ENCODE measurements at regions not wholly inside any gene's neighbourhood (a gene's known extent, or its start where the extent isn't known, plus 50 kb on each side); places are given as distances from the start of the nearest gene placed in this dataset.

DNA sequence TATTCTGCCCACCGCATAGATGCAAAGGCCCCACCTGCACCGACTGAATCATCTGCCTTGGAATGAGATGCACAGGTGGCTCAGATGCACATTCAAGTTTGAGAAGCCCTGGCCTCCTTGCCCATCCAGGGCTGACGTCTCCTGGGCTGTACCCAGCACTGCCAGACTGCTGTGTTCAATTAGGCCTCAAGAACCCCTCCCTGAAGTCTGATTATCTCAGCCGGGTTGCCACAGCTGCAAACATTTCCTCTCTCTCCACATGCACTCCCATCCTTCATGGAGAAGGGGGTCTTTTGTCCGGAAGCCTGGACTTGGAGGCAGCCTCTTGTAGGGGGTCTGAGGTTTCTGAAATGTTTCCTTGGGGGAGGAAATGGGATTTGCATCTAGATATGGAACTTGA, 459.4 kb upstream of the PROK2 start:
- DNase-seq, result no peak

DNA sequence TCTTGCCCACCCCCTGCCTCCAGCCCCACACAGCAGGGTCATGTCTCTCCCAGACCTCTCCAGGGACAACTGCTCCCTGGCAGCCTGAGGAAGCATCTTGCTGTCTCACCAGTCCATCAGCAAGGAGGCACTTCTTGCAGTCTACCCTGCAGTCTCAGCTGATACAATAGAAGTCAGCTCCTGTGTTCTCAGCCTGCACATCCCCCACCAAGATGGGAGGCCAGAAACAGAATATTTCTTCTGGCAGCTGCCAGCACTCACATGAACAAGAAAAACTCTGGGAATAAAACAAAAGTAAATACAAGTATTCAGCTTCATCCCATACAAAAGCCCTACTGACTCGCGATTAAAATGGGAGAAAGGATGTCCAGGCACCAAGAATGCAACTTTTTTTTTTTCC, 457.4 kb upstream of the PROK2 start:
- no peak for DNase-seq

DNA sequence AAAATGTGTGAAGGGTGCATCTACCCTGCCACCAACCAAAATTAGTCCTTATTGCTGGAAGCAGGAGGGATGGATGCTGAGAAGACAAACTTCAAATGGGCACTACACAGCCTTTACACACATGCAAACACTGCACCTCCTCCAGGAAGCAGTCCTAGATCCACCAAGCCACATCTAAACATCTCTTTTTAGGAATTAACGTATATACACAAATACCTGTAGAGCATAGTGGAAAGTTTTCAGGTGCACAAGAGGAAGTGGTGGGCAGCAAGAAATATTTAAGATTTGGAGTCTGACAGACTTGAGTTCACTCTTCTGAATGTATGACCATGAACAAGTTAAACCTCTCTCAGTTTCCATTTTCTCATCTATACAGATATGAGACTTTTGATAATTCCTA, 456.6 kb upstream of the PROK2 start:
- DNase-seq, result no peak

DNA sequence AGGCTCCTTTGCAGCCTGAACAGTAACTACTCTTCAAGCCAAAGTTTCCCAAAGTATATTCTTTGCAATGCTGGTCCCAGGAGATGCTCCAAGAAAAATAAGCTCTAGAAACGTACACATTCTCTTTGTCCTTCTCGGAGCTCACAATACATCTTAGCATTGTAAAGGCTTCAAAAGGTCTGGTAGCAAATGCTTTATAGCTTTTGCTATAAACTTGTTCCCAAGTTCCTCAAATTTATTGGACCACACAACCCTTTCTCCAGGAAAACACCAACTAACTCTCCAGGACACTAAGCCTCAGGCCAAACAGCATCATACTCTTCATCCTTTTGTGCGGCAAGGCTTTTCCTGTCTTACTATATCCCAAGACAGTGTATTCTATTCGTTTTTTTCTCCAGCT, 455.6 kb upstream of the PROK2 start:
- DNase-seq, result no peak

DNA sequence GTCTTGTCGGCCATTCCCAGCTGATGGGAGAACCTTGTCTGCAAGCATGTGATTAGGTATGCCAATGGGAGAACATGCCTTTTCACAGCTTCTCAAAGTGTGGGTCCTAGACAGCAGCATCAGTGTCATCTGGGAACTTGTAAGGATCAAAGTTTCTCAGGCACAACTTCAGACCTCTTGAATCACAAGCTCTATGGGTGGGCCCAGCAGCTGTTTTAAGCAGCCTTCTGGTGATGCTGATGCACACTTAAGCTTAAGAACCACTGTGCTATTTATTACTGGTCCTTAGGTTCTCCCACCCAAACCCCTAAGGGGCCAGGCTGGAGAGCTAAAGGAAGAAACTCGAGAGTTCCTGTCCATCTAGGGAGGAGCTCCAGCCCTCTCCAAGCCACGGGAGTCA, 453.9 kb upstream of the PROK2 start:
- DNase-seq, result no peak

DNA sequence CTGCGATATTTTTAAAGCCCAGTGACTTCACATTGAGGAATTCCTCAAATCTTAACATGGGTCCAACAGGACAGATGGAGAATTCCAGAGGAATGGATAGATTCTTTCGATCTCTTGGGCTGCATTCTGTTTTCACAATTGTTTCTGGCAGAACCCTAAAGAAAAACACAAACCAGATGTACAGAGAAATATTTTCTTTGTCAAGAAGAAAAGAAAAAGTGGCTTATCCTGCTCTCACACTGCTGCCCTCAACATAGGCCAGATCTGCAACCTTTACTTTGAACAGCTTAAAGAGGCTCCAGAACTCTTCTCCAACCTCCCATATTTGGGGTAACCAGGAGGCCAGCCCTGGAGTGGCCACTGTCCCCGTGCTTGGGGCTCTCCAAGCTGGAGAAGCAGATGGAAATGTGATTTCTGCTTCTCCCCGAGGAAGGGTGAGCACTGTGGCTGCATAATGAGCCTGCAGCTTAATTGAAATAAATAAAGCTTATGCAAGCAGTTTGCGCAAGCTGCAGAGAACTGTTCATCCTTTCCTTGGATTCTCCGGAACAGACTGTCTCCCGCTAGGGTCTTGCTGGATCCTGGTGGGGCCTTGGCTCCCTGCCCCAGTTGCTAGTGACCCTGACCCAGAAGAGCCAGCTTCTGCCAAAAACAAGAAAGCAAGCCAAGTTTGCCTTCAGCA, 453.2 kb upstream of the PROK2 start:
- DNase-seq, result no peak

DNA sequence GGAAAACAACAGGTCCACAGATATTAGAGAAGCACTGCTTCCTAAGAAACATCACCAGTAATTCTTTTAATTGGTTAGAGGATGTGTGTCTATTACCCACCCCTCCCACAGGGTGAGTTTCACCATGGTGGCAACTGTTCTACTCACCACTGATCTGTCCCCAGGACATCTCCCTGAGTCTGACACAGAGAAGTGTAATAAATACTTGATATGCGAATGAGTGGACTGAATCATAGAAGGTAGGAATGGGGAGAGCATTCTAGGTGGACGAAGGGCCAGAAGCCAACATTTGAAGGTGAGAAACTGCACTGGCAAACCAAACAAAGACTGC, 452.7 kb upstream of the PROK2 start:
- DNase-seq, result no peak

DNA sequence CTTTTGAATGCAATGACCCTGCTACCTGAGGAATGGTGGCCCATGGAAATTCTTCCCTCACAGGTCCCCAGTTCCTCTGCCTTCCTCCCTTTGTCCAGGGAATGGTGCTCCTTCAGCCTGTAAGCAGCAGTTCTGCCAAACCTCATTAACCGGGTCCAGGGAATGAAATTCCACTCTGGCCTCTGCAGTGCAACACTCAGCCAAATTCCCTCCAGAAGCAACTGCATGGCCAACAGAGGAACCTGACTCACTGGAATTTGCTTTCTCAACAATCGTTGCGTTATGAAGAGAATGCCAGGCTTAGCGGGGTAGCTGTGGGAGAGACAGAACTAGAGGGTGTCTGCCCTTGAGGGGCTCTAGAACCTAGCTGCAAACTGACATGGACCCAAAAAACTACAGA, 449.4 kb upstream of the PROK2 start:
- no peak for DNase-seq

DNA sequence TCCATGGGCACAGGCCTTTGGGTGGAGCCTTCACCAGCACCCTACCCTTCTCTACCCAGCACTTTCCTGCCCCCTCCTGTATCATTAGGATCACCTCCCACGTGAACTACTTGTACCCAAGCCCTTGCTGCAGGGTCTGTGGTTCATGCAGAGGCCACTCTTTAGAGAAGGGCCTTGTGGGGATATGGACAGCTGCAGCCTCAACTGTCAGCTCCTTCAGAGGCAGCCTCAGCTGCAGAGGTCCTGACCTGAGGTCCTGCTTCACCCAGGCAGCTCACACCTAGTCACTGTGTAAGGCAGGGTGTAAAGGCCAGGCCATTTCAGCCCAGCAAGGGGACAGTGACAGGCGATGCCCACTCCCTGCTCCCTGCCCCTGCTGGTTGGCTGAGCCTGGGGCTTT, 448.6 kb upstream of the PROK2 start:
- no peak for DNase-seq

DNA sequence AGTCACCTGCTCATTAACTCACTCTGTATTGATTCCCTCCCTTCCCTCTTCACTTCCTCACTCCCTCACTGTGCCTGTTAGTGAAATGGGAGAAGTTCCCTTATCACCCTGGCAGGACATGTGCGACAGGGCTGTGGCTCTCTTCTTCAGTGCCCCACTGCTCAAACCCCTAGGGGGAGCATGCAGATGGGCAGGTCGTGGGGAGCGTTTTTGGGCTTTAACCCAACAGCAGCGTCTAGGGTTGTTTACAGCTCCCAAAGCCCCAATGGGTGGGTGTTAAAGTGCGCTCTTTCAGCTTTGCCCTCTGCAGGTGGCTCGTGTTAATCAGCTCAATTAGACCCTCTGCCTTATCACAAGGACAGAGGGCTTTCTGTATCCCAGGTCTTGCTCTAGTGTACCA, 447.8 kb upstream of the PROK2 start:
- DNase-seq, result no peak

DNA sequence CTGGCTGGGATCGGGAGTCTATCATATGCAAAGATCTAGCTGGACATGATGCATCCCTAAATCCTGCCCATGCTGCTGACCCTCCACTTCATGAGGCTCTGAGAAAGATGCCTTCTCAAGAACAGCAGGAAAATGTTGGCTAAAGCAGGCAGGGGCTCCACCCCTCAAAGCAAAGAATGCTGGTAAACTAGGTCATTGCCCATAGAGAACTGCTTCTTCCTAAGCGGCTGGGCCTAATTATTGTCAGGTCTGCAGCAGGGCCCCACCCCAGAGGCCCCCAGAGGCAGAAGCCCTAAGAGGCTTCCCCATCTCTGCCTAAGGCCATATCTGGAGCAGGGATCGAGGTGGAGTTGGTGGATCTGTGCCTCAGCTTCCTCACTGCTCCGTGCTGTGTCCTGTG, 447.4 kb upstream of the PROK2 start:
- DNase-seq, result no peak

DNA sequence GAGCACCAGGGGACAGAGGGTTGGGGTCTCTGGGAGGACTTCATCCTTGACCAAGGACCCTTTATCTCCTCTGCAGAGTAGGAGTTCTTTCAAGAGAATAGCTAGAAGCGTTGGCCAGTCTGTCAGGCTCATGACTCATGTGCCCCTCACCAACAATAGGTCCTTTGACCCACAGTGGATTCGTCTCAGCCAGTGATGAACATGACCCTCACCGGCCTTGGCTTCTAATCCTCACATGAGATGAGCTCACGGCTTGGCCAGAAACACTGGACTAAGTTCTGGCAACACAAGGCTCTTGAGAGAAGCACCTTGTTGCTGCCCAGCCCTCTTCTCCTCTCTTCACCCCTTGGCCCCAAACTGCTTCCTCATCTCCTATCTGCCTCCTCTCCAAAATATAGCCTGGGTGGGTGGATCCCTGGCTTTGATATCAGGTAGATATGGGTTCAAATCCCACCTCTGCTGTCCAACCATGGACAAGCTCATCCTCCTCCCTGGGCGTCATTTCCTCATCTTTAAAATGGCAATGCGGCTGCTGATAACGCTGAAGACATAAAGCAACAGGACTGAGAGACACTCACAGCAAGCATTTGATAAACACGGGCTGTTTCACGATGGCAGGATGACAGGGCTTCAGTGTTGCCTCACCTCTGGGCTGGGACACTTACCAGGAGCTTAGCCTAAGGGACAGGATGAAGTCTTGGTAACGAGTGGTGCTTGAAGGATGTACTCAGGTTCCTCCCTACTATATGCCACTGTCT, 446.7 kb upstream of the PROK2 start:
- no peak for DNase-seq

DNA sequence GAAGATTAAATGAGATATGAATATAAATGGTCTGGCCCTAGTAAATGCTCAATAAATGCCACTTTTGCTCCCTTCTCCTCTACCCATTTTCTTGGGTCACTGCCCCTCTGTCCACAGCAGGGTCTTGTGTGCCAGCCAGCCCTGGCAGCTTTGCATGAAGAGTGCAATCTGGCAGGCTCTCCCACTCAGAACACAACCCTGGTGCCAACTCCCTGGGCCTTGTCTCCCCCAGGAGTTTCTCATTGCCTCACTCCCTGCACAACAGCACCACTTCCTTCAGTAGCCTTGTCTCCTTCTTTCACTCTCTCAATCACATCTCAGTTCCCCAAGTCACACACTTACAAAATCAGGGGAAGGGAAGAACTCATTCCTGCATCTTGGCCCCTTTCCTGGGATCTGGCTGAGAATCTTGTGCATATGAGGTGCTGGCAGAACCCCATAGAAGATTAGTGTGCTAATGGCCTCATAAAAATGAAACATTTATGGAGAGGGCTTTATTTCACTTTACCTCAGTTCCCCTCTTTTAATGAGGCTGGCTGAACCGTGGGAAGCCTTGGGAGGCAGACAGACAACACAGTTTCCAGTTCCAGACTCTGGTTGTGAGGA, 445.9 kb upstream of the PROK2 start:
- no peak for DNase-seq

DNA sequence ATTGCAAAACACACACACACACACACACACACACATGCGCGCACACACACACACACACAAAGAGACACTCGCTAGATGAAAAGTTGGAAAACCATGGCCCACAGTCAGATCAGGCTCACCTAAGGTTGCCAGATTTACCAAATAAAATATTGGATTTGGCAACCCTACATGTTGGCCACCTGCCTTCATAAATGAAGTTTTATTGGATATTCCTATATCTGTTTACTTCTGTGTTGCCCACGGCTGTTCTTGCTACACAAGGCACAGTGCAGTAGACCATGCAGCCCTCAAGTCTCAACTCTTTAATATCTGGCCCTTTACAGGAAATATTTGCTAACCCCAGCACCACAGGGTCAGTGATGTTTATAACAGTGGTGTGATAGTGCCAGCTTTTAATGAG, 445.0 kb upstream of the PROK2 start:
- DNase-seq, result no peak

DNA sequence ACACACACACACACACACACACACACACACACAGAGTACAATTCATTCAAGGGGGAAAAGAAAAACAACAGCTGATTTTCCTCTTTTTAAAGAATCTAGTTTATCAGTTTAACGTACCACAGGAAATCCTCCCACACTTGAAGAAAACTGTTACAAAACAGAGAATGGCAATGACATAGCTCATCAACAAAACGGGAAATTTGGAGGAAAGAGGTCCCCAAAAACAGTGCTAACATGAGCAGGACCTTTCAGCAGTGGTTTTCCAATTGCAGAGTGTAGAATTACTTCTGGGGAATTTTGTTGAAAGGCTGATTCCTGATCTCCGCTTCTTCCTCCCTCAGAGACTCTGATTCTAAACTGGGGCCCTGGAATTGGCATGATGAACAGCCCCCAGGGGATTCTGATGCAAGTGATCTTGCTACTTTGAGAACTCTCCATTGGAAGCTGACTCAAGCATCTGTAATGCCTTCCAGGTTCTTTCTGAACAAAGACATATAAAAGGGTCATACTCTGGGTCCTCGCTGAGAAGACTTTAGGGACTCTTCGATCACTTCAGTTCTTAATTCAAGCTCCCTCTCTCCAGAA, 442.6 kb upstream of the PROK2 start:
- DNase-seq, result no peak

DNA sequence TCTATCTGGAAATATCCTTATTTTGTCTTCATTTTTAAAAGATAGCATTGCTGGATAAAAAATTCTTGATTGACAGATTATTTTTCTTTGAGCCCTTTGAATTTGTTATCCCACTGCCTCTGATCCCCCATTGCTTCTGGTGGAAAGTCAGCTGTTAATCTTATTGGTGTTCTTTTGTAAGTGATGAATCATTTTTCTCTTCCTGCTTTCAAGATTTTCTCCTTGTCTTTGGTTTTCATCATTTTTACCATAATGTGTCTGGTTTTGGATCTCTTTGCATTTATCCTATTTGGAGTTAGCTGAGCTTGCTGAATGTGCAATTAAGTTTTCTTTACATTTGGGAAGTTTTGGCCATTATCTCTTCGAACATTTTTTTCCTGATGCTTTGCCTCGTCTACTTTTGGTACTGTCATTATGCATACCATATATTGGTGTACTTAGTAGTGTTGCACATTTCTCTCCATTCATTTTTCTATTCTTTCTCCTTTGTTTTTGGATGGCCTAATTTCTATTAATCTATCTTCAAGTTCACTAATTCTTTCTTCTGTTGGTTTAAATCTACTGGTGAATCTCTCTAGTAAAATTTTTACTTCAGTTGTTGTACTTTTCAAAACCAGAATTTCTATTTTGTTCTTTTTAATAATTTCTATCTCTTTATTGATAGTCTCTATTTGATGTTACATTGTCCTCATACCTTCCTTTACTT, 440.0 kb upstream of the PROK2 start:
- no peak for DNase-seq

DNA sequence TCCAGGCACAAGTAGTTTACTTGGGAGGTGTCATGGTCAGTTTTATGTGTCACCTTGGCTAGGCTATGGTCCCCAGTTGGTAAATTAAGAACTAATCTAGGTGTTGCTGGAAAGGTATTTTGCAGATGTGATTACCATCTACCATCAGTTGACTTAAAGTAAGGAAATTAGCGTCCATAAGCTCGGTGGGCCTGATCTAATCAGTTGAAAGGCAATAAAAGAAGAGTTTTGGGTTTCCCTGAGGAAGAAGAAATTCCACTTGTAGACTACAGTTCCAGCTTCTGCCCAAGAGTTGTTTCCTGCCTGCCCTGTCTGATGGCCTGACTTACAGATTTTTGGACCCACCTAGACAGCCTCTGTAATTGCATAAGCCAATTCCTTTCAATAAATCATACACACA, 438.7 kb upstream of the PROK2 start:
- no peak for DNase-seq

DNA sequence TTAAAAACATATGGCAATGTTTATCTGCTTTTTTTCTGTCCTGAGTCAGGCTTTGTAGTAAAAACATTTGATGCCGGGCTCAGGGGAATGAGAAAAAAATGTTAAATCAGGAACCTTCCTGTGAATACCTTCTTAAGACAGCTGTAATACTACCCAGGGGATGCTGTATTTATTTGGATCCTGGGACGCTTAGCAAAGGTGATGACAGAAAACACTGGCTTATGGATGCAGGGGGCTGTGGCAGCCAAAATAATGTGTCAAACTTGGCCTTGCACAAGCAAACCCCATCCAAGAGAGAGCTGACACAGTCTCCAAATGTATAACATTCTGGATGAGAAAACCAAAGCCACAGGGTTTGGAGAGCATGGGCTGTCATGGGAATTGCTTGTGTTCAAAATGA, 438.2 kb upstream of the PROK2 start:
- no peak for DNase-seq

DNA sequence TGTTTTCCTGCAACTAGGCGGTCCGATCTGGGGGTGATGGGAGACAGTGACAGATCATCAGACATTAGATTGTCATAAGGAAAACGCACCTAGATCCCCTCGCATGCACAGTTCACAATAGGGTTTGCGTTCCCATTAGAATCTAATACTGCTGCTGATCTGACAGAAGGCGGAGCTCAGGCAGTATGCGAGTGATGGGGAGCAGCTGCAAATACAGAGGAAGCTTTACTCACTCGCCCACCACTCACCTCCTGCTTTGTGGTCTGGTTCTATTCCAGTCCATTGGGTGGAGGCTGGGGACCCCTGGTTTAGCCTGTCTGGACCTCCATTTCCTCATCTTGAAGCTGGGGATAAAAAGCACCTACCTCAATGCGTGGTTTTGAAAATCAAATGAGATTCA, 437.5 kb upstream of the PROK2 start:
- DNase-seq, result no peak

DNA sequence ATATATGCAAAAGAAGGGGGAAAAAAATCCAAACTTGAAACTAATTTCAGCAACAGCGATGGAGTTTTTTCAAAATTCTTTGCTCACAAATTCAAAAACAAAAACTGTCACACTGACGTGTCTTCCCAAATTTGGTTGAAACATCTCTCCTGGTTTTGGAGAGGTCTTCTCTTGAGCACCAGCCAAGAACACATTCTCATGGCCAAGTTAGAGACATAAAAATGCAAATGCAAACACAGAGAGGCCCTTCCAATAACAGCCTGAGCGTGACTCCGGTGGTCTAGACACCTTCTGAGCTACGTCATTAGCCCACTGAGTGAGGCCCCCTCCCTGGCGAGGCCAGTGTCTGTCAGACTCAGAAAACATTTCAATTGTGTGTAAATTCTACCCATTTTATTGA, 436.0 kb upstream of the PROK2 start:
- DNase-seq, result no peak

DNA sequence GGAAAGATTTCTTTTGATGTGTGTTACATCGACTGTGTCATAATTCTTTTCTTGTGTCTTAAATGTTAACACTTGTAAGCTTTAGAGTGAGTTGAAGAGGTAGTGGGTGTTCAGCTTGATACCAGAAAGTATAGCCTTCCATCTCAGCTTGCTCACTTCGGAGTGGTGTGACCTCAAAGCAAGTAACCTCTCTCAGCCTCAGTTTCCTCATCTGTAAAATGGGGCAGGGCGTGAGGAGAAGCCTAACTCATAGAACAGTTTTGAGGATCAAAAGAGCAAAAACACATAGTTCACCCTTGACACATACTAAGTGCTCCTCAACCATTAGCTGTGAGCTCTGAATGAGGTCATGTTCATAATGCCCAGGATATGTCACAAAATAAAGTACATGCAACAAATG, 434.8 kb upstream of the PROK2 start:
- DNase-seq, result no peak

DNA sequence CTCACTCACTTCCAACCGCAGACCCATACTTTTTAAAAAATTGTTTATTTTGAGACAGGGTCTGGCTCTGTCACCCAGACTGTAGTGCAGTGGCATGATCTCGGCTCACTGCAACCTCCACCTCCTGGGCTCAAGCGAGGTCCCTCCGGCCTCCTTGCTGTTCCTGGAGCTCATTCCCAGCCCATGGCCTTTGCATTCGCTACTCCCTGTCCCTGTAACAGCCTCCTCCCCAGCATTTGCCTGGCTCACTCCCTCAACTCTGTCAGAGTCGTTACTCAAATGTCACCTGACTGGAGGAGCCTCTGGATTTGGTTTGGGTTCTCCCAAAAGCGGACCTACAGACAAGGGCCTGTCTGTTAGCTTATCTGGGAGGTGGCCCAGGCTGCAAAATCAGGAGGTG, 432.6 kb upstream of the PROK2 start:
- DNase-seq, result no peak

DNA sequence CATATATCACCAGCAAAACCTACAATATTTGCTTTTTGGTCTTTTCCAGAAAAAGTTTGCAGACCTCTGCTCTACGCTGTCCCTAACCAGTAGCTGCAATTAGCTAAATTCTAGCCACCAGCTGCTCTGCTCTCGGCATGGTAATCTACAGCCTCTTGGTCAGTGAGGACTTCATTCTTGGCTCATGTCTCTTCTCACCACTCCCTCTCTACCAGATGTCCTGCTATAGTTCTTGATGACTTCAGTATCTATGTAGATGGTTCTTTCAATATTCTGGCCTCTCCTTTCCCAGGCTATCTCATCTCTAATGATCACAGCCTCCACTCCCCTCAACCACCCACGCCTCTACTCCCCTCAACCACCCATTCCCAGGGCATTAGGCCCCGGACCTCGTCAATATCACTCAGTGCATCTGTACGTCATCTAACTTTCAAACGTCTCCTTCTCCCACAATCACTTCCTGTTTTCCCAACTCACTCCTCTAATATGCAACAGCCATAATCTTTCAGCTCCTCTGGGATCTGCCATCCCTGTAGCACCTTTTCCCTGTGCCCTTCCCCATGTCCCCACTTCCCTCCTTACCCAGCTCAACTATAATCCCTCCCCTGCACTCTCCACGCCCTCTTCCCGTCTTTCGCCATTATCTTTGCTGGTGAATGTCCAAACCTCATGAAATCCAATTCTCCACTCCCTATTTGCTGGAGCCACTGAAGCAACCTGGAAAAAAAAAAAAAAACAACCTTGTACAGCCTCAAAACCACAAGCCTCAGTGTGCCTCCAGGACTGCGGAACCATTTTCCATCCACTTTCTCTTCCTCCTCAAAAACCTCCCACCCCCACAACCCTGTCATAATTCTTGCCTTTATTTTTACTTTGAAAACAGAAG, 429.4 kb upstream of the PROK2 start:
- no peak for DNase-seq

Measured in 8988T (cell line).